Stimulated activated naive CD8-positive, alpha-beta T cell treated with anti-CD3 and anti-CD28 coated beads, Interleukin-15, Interleukin-2, amounts not matched to agents 100 ng/mL and 50 ng/mL, for 24 hours (primary cell): ENCODE measurements at regions not wholly inside any gene's neighbourhood (a gene's known extent, or its start where the extent isn't known, plus 50 kb on each side); places are given as distances from the start of the nearest gene placed in this dataset.

Experiments used
- H3K27ac Mint-ChIP-seq: one replicate; pipeline ENCODE4 v1.8.0; 2021; ENCODE audit warnings: mild to moderate bottlenecking, mixed read lengths
- H3K27me3 Mint-ChIP-seq: one replicate; pipeline ENCODE4 v1.8.0; 2021; ENCODE audit warnings: mixed read lengths
- H3K36me3 Mint-ChIP-seq: one replicate; pipeline ENCODE4 v1.8.0; 2021; ENCODE audit warnings: low read depth, mixed read lengths
- H3K4me1 Mint-ChIP-seq: one replicate; pipeline ENCODE4 v1.8.0; 2021; ENCODE audit warnings: low read depth, mixed read lengths
- H3K4me3 Mint-ChIP-seq: one replicate; pipeline ENCODE4 v1.8.0; 2021; ENCODE audit warnings: mild to moderate bottlenecking, mixed read lengths
- H3K9me3 Mint-ChIP-seq: one replicate; pipeline ENCODE4 v1.8.0; 2021; ENCODE audit warnings: mixed read lengths

- Mint-ChIP-seq H3K36me3 (no peaks in the 10 kb centered on the region), H3K4me3 (peak overlapping the region; percentile 85), H3K27ac (peak overlapping the region; percentile 83), H3K27me3 (no peaks in the 10 kb centered on the region), H3K4me1 (peaks cover 21% of the 10 kb centered on the region), H3K9me3 (no peaks in the 10 kb centered on the region)
Observed at GRCh38 chr22:46035742-46036557, 59.0 kb upstream of the WNT7B start.

GRCh38 chr22:46036558-46037408, 59.8 kb upstream of the WNT7B start:
- H3K27me3 Mint-ChIP-seq = no peaks in the 10 kb centered on the region
- H3K4me1 Mint-ChIP-seq = peaks cover 21% of the 10 kb centered on the region
- no peaks in the 10 kb centered on the region for H3K9me3 Mint-ChIP-seq
- peak overlapping the region; percentile 85 for H3K4me3 Mint-ChIP-seq
- peak overlapping the region; percentile 83 for H3K27ac Mint-ChIP-seq
- no peaks in the 10 kb centered on the region for H3K36me3 Mint-ChIP-seq

DNA sequence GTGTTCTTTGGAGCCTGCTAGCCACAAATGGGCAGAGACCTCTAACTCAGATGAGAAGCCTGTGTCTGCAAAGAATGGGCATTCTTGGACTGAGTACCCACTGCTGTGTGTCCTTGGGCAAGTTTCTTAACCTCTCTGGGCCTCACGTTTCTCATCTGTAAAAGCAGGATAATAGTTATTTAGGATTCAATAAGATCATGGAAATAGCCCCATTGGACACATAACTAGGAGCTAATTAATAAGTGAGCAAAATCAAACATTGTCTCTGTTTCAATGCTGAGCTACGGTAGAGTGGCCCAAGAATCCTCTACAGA, 61.2 kb upstream of the WNT7B start:
- H3K27ac Mint-ChIP-seq = no peak overlapping the region
- peaks cover 21% of the 10 kb centered on the region for H3K4me1 Mint-ChIP-seq
- no peaks in the 10 kb centered on the region for H3K27me3 Mint-ChIP-seq
- H3K4me3 Mint-ChIP-seq = no peak overlapping the region
- H3K9me3 Mint-ChIP-seq = no peaks in the 10 kb centered on the region
- H3K36me3 Mint-ChIP-seq = no peaks in the 10 kb centered on the region

GRCh38 chr22:46038516-46039430, 61.8 kb upstream of the WNT7B start:
- Mint-ChIP-seq H3K27me3 (no peaks in the 10 kb centered on the region), H3K9me3 (no peaks in the 10 kb centered on the region), H3K4me3 (no peak overlapping the region), H3K27ac (no peak overlapping the region), H3K4me1 (peaks cover 23% of the 10 kb centered on the region), H3K36me3 (no peaks in the 10 kb centered on the region)

- Mint-ChIP-seq H3K36me3 (no peaks in the 10 kb centered on the region), H3K27me3 (no peaks in the 10 kb centered on the region), H3K9me3 (no peaks in the 10 kb centered on the region), H3K4me1 (peaks cover 31% of the 10 kb centered on the region), H3K4me3 (no peak overlapping the region), H3K27ac (no peak overlapping the region)
Observed at GRCh38 chr22:46039535-46039934, 62.6 kb upstream of the WNT7B start.

DNA sequence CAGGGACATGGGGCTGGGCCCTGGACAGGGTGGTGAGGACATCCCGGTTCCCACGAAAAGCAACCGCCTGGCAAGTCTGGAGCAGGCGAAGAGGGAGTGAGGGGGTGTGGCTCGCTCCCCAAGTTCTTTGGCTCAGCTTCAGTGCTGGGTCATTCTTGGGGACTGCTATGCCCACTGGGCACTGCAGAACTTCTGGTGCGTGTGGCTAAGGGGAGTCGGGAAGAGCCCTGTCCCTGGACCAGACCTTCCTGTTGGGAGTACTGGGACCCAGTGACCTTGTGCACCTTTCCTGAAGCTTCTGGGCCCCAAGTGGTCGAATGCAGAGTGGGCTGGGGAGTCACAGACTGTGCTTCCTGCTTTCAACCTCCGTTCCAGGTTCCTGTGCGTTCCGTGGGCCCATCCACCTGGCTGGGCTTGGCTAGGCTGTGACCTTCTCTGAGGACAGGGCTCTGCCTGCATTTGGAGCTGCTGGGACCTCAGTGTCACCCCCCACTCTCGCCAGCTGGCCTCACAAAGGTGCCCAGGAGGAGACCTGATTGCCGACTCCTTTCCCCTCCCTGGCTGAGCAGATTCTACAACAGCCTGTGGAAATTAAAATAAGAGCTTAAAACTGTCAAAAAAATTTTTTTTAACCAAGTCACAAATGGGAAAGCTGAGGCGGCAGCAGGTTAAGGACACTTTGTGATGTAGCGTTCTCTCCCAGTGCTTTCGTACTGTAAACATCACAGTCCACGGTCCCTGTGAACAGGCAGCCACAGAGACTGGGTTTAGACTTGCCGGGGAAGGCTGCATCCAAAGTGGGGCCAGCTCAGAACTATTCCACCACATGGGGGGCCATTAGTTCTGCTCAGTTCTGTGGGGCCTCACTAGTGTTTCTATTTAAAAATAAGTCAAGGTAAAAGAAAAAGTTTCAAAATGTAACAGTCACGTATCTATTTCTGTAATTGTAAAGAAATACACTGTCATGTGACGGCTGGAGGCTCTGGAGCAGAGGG, 63.8 kb upstream of the WNT7B start:
- Mint-ChIP-seq H3K36me3 (no peaks in the 10 kb centered on the region), H3K4me1 (peaks cover 26% of the 10 kb centered on the region), H3K27me3 (no peaks in the 10 kb centered on the region), H3K9me3 (no peaks in the 10 kb centered on the region), H3K4me3 (no peak overlapping the region), H3K27ac (no peak overlapping the region)

GRCh38 chr22:46041642-46042041, 64.7 kb upstream of the WNT7B start:
- Mint-ChIP-seq H3K36me3 (no peaks in the 10 kb centered on the region), H3K4me3 (no peak overlapping the region), H3K4me1 (peaks cover 23% of the 10 kb centered on the region), H3K27me3 (no peaks in the 10 kb centered on the region), H3K9me3 (no peaks in the 10 kb centered on the region), H3K27ac (no peak overlapping the region)

DNA sequence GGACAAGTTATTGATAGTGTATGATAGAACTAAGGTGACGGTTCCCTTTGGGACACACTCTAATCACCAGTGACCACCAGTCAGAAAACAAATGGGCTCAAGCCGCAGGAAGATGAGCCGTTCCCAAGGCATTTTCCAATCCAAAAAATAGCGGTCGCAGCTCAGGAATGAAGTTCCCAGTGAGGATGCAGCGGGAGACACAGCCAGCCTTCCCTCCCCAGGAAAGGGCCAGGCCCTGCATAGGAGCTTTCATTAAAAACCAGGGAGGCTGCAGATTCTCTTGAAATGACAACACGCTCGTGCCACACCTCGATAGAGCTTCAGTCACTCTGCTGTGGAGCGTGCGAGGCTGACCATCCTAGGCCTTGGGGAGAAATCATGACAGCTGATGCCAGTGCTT, 65.8 kb upstream of the WNT7B start:
- H3K36me3 Mint-ChIP-seq = no peaks in the 10 kb centered on the region
- H3K4me3 Mint-ChIP-seq = no peak overlapping the region
- H3K27me3 Mint-ChIP-seq = no peaks in the 10 kb centered on the region
- no peaks in the 10 kb centered on the region for H3K9me3 Mint-ChIP-seq
- H3K27ac Mint-ChIP-seq = no peak overlapping the region
- H3K4me1 Mint-ChIP-seq = peaks cover 19% of the 10 kb centered on the region

GRCh38 chr22:46043339-46043738, 66.4 kb upstream of the WNT7B start:
- no peaks in the 10 kb centered on the region for H3K9me3 Mint-ChIP-seq
- no peaks in the 10 kb centered on the region for H3K36me3 Mint-ChIP-seq
- H3K4me3 Mint-ChIP-seq = peak overlapping the region; percentile 79
- H3K4me1 Mint-ChIP-seq = peaks cover 19% of the 10 kb centered on the region
- H3K27ac Mint-ChIP-seq = peak overlapping the region; percentile 79
- H3K27me3 Mint-ChIP-seq = no peaks in the 10 kb centered on the region

DNA sequence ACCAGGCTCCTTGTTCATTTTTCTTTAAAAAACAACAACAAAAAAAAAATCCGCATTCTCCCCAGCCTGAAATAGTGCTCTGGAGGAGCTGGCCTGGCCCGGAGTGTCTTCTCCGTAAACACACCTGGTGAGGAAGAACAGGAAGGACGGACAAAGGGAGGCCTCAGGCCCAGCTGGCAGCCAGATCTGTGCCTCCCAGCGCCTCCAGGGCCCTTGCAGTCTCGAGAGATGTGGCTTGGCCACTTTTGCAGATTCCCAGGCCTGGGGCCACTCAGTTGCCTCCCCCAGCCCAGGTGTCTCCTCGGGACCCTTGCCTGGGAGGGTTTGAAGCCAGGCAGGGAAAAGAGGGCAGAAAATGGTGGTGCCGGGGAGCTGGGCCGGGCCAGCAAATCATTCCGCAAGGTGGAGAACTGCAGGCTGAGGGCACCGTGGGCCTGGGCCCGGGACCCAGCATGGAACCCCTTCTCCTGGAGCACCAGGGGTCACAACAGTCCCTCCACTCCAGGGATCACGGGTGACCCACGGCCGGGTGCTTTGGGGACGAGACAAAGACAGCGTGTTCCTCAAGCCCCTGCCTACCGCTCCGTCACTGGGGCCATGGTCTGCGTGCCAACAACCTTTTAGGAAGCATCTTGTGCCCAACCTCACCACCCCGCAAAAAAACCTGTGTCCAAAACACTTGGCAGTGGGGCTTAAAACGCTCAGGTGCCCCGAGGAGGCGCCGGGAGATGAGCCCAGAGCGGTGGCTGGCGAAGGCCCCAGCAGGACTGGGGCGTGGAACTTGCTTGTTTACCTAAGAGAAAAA, 67.1 kb upstream of the WNT7B start:
- Mint-ChIP-seq H3K4me1 (peaks cover 19% of the 10 kb centered on the region), H3K4me3 (peak overlapping the region; percentile 79), H3K27ac (peak overlapping the region; percentile 79), H3K27me3 (no peaks in the 10 kb centered on the region), H3K36me3 (no peaks in the 10 kb centered on the region), H3K9me3 (no peaks in the 10 kb centered on the region)

DNA sequence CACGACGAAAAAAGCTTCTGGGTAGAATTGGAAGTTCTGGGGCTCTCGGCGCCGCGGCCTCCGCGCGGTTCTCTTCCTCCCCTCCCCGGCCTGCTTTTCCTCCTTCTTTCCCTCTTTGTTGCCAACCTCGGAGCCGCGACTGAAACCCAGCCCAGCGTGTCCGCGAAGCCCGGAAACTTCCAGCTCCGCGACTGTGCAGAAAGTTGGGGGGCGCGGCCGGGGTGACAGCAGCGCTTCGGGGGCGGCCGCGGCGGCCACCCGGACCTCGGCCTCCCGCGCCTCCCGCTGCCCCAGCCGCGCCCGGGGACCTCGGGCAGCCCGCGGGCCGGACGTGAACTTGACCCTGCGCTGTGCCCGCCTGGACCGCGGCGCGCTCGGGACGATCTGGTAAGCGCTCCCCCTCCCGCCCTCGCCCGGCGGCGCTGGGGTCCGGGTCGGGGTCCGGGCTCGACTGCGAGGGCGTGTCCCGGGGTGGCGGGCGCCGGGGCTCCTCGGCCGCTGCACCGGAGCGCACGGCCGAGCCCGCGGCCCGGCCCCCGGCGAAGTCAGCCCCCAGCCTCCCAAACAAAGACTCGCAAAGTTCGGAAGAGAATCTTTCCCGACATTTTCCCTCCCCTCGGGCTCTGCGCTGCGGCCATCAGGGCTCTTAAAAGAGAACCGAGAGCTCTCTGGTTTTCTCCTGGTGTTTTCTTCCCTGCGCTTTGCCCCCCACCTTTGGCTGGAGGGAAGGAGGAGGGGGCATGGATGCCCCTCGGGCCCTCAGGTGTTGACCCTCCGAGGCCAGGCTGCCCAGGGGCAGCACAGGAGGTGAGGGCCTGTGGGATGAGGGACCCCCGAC, 67.9 kb upstream of the WNT7B start:
- no peaks in the 10 kb centered on the region for H3K27me3 Mint-ChIP-seq
- H3K9me3 Mint-ChIP-seq = no peaks in the 10 kb centered on the region
- peak overlapping the region; percentile 79 for H3K27ac Mint-ChIP-seq
- no peaks in the 10 kb centered on the region for H3K36me3 Mint-ChIP-seq
- H3K4me3 Mint-ChIP-seq = peak overlapping the region; percentile 79
- peaks cover 17% of the 10 kb centered on the region for H3K4me1 Mint-ChIP-seq

- no peaks in the 10 kb centered on the region for H3K36me3 Mint-ChIP-seq
- peak overlapping the region; percentile 68 for H3K4me3 Mint-ChIP-seq
- peaks cover 23% of the 10 kb centered on the region for H3K4me1 Mint-ChIP-seq
- H3K27ac Mint-ChIP-seq = no peak overlapping the region
- no peaks in the 10 kb centered on the region for H3K27me3 Mint-ChIP-seq
- no peaks in the 10 kb centered on the region for H3K9me3 Mint-ChIP-seq
Observed at GRCh38 chr22:46045459-46046298, 68.7 kb upstream of the WNT7B start.
